GM19023 (cell line): ENCODE measurements at regions not wholly inside any gene's neighbourhood (a gene's known extent, or its start where the extent isn't known, plus 50 kb on each side); places are given as distances from the start of the nearest gene placed in this dataset.
"Not testable (repeated sequence)": the region's sequence is repeated elsewhere in the genome, so short reads cannot be mapped to it uniquely, and the experiment has no call there.

Source experiments
- ATAC-seq: cut with Tn5 transposase; IDR thresholded peaks from one replicate; pipeline ENCODE4 v1.9.1; 2021; ENCODE audit warnings: mild to moderate bottlenecking, moderate library complexity; ENCODE audit not compliant: unreplicated experiment

DNA sequence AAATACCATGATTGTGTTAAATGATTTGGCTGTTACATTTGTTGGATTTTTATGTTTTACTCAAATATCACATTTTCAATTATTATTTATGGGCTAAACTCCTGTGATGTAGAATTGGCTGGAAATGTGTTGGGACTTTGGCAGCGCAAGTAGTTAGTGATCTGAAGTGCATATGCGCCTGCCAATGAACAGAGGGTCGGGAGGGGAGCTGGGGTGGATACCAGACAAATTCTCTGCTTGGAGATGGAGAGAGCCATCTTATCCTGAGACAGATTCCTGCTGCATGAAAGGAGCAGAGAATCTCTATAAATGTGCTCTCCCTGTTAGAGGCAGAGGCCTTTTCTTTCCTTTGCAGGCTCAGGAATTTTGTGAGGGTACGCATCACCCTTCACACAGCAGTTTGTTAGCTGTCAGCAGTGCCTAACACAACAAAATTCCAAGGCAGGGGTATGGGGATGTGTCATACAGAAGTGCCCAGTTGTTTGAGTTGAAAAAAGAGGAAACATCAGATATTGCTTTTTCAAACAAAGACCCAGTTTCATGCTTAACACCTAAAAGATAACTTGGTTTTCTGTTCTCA lies 489.1 kb downstream of the CSNK1G3 start:
- no peak for ATAC-seq

DNA sequence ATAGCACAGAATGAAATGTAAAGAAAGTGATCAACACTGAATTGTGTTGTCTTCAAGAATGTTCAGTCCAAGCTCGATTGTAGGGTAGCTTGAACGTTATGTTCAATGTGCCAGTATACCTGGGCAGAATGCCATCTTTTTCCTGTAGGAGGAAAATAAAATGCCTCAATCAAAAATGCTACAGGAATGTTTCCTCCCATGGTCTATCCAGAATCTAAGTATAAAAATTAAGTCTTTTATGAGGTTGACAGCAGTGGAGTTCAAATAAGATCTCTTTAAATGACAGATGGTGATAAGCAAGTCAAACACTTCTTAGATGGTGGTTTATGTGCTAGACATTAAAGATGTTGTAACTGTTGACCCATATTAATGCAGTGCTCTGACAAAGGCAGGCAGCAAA lies 488.6 kb downstream of the CSNK1G3 start:
- ATAC-seq: no peak

DNA sequence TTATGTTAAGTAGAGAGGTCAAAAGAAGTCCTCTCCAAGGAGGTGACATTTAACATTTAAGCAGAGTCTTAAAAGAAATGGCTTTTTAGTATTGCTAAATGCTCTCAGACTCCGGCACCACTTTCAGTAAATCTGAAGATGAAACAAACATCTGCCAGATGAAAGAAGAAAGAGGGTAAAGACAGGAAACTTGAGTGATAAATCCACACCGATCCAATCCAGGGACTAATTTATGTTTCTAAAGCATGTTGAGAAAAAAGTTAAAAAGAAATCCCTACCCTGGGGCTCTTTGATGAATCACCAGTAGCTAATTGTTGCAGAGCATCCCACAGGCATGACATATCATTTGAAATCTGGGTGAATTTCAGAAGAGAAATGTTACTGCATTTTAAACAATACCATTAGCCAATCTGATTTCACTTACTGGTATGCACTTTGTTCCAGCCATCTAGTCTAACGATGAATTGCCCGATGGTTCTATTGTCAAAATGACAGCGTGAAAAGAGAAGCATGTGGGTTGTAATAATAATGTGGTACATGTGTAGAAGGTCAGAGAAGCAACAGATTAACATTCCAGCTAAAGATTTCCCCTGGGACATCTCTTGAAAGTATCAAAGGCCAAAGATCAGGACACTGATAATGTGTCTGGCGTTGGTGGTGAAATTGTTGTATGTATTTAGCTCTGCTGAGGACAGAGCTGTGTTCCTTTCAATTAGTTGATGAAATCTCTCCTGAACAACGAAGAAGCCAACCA lies 485.7 kb downstream of the CSNK1G3 start:
- no peak for ATAC-seq

DNA sequence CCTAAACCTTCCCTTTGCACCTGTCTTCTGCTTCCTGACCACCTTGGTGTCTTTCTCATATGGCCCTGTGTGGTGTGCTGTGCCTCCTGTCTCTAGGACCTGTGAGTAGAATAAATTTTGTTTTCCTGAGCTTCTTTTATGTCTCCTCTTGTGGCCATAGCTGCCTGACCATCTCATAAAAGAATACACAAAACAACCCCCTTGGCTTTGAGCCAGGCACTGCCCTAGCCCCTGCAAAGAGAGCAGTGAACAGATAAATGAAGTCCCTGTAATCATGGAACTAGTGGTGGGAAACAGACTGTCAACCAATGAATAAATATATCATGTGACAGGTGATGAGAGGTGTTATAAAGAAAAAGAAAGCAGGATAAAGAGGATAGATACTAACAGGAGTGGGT lies 485.1 kb downstream of the CSNK1G3 start:
- ATAC-seq: no peak

GRCh38 chr5:123992641-123993040 lies 480.7 kb downstream of the CSNK1G3 start:
- no peak for ATAC-seq

GRCh38 chr5:123987956-123988355 lies 476.0 kb downstream of the CSNK1G3 start:
- ATAC-seq: no peak

DNA sequence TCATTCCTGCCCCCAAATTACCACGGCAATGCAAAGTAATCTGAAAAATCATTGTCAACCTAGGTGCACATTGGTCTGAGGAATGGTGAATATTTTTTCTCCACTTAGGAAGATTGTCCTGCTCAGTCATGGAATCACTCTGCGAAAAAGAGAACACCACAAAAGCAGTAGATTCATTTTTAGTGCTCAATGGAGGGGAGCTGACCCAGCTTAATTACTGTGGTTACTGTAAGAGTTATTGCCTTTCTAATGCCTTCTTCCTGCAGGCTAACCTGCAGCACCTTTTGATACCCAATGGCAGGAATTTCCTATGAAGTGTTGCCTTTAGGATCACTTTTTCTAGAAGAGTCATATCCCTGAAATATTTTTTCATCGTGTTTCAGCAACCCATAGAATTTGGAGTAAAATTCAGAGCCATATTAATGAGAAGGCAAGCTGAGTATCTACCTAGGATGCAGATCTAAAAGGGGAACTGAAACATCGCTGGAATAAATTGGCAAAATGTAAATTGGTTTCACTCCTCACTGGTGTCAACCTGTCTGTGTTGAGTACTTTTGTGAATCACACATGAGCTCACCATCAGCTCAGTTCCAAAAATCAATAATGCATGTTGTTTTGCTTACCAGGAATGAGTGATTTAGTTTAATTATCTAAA lies 464.5 kb downstream of the CSNK1G3 start:
- ATAC-seq: no peak

DNA sequence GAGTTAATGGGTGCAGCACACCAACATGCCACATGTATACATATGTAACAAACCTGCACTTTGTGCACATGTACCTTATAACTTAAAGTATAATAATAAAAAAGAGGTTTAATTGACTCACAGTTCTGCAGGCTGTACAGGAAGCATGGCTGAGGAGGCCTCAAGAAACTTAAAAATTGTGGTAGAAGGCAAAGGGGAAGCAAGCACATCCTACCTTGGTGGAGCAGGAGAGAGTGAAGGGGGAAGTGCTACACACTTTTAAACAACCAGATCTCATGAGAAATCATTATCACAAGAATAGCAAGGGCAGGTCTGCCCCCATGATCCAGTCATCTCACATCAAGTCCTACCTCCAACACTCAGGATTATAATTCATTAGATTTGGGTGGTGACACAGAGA lies 463.5 kb downstream of the CSNK1G3 start:
- not testable (repeated sequence) for ATAC-seq

DNA sequence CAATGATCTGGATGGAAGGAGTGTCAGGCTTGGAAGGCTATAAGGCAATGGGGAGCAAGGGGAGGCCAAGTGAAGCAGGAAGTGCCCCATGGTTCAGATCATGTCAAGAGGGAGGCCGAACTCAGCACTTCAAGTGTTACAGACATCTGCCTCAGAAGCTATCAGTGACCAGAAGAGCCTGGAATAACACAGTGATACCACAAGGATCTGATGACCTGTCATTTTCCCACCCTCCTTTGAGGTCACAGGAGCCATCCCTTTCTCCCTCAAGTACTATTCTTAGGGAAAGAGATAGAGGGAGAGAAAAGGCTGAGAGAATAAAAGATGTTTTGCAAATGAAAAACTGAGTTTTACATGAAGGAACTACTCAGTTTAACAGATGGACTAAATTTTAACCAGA lies 454.8 kb downstream of the CSNK1G3 start:
- ATAC-seq: no peak

DNA sequence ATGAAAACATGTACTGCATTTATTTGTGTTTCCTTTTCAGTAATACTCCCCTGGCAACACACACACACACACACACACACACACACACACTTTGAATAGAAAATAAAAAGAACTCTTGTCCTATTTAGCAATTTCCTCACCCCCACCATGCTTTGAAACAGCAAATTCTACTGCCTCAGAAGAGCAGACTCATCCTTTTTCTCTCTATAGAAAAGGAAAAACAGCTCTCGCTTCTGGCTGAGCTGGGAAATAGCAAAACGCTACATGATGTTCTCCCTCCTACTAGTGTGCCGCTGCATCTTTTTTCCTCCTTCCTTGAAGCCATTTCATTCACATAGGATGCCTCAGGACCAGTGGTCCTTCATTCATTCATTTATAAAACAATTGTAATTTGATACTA lies 453.6 kb downstream of the CSNK1G3 start:
- no peak for ATAC-seq

DNA sequence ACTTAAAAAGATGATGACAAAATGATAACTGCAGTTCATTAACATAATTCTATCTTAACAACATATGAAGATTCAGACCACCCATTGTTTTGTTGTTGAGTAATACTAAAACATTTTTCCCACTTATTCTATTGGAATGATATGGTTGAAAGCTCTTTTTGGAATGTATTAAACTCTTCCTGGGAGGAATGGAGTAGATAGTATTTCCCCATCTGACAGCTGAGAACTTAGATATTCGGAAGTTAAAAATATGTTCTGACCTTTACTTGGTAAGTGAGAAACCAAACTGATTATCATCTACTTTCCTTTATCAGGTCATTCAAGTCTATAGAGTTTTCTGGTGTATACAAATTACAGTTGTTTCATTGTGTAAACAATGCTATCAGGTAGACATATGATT lies 452.9 kb downstream of the CSNK1G3 start:
- ATAC-seq: no peak

- ATAC-seq: no peak
These were observed 448.5 kb downstream of the CSNK1G3 start for GRCh38 chr5:123960526-123960925.

DNA sequence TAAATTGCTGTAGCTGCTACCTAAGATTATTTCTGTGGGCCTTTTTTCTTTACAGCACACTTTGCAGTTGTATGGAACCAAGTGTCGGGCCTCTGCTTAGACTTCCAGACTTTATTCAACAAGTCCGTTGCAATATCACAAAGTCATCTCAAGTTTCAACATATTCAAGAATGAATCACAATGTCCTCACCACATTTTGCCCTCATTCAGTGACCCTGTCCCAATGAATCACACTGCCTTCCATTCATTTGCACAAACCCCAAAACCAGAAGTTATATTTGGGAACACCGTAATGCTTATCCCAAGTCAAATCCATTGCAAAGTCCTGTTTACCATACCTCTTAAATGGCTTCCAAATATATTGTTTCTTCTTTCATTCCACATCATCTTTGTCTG lies 439.6 kb downstream of the CSNK1G3 start:
- ATAC-seq: no peak

GRCh38 chr5:123950701-123951581 lies 439.0 kb downstream of the CSNK1G3 start:
- ATAC-seq: no peak

GRCh38 chr5:123949807-123950340 lies 437.9 kb downstream of the CSNK1G3 start:
- no peak for ATAC-seq

GRCh38 chr5:123949043-123949804 lies 437.2 kb downstream of the CSNK1G3 start:
- ATAC-seq: no peak

- no peak for ATAC-seq
These were observed 435.8 kb downstream of the CSNK1G3 start for GRCh38 chr5:123947797-123948196.

DNA sequence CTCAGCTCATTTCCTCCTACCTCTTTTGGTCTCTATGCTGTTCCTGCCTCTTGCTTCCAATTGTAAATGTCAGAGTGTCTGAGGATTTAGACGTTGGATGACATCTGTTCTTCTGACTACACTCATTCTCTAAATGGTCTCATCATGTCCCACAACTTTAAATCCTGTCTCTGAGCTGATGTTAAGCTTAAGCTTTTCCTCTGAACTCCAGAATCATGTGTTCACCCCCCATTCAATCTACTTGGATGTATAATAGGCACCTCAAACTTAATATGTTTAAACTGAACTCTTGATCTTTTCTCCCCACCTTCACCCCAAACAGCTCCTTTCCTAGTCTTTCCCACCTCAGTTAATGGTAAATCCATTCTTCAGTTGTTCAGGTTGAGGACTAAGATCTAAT lies 433.6 kb downstream of the CSNK1G3 start:
- no peak for ATAC-seq

- ATAC-seq: no peak
These were observed 431.2 kb downstream of the CSNK1G3 start for GRCh38 chr5:123943151-123943550.

- ATAC-seq: no peak
These were observed 428.4 kb downstream of the CSNK1G3 start for GRCh38 chr5:123940416-123940815.
